ENCODE measurements at regions not wholly inside any gene's neighbourhood (a gene's known extent, or its start where the extent isn't known, plus 50 kb on each side); places are given as distances from the start of the nearest gene placed in this dataset.

- no peaks in the 10 kb centered on the region for H3K36me3 ChIP-seq
- TF ChIP-seq Cebpa-rat (IDR thresholded peaks at IDR 0.05): no peak
These were observed 340.5 kb upstream of the SLC39A10 start for GRCh38 chr2:195316486-195316885.

DNA sequence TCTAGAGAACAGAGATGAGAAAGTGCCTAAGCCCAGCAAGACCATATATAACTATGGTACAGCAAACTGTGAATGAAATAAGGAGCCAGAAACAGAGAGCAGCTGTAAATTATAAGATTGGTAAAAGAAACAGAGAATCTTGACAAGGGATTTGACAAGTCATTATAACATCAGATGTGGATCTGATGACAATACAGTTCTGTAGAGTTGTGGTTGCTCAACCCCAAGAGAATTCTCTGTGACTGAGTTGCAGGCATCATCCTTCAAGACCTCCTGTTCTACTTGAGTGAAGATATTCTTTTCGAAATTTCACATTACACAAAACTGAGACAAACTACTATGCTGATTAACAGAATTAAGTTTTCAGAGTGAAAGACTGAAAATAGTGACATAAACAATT lies 343.1 kb upstream of the SLC39A10 start:
- no peak overlapping the region; a peak in 1 of 22 replicates for H3K9ac ChIP-seq
- H3K27me3 ChIP-seq: no peaks in the 10 kb centered on the region
- TF ChIP-seq Cebpa-rat (IDR thresholded peaks at IDR 0.05): no peak
- peaks cover 0 to 29% (median 14%) of the 10 kb centered on the region in 10 experiments; a peak in 16 of 20 replicates for H3K4me1 ChIP-seq
- 0 out of 22 replicates have a peak, but pooled peaks cover 0 to 5% (median 0%) of the 10 kb centered on the region in 11 experiments for H3K9me3 ChIP-seq (replicated peaks in 1 of 11)
- peak overlapping the region in 9 of 11 experiments; percentile 8 to 47 (median 23); a peak in 14 of 22 replicates for H3K4me2 ChIP-seq
- H3K36me3 ChIP-seq: no peaks in the 10 kb centered on the region
- no peaks in the 10 kb centered on the region for H4K20me1 ChIP-seq
- H3K27ac ChIP-seq: peak overlapping the region in 6 of 11 experiments; percentile 4 to 68 (median 27); a peak in 9 of 22 replicates
- H3K4me3 ChIP-seq: no peak overlapping the region

More at GRCh38 chr2:195316486-195316885, 340.5 kb upstream of the SLC39A10 start:
- Histone ChIP-seq H3K9me3 (replicated peaks in 1 of 11) (0 out of 22 replicates have a peak, but pooled peaks cover 0 to 5% (median 0%) of the 10 kb centered on the region in 11 experiments), H3K27ac (no peak overlapping the region), H4K20me1 (no peaks in the 10 kb centered on the region), H3K27me3 (no peaks in the 10 kb centered on the region), H3K4me2 (no peak overlapping the region; a peak in 1 of 22 replicates), H3K9ac (no peak overlapping the region), H3K4me3 (no peak overlapping the region), H3K4me1 (peaks cover 0 to 29% (median 14%) of the 10 kb centered on the region in 10 experiments; a peak in 16 of 20 replicates)

- Histone ChIP-seq H3K4me2 (peak overlapping the region in 5 of 11 experiments; percentile 12 to 51 (median 33); a peak in 7 of 22 replicates), H3K27me3 (no peaks in the 10 kb centered on the region), H3K4me3 (no peak overlapping the region), H4K20me1 (no peaks in the 10 kb centered on the region), H3K36me3 (no peaks in the 10 kb centered on the region), H3K4me1 (peaks cover 0 to 29% (median 14%) of the 10 kb centered on the region in 10 experiments; a peak in 16 of 20 replicates), H3K9ac (no peak overlapping the region), H3K9me3 (replicated peaks in 1 of 11) (0 out of 22 replicates have a peak, but pooled peaks cover 0 to 5% (median 0%) of the 10 kb centered on the region in 11 experiments), H3K27ac (peak overlapping the region in 2 of 11 experiments; percentile 13 to 68; a peak in 2 of 22 replicates)
- TF ChIP-seq Cebpa-rat (IDR thresholded peaks at IDR 0.05): no peak
These were observed 344.4 kb upstream of the SLC39A10 start for GRCh38 chr2:195312662-195313061.

- Histone ChIP-seq H3K27ac (no peak overlapping the region), H3K4me1 (peaks cover 0 to 9% (median 5%) of the 10 kb centered on the region in 10 experiments; a peak in 8 of 20 replicates), H3K36me3 (no peaks in the 10 kb centered on the region), H3K4me3 (no peak overlapping the region), H3K27me3 (no peaks in the 10 kb centered on the region), H3K9me3 (replicated peaks in 1 of 11) (0 out of 22 replicates have a peak, but pooled peaks cover 0 to 5% (median 0%) of the 10 kb centered on the region in 11 experiments), H3K4me2 (no peak overlapping the region), H3K9ac (no peak overlapping the region), H4K20me1 (no peaks in the 10 kb centered on the region)
- TF ChIP-seq Cebpa-rat (IDR thresholded peaks at IDR 0.05): no peak
These were observed 348.9 kb upstream of the SLC39A10 start for GRCh38 chr2:195308163-195308562.

GRCh38 chr2:195307751-195308150 lies 349.3 kb upstream of the SLC39A10 start:
- Histone ChIP-seq H3K27me3 (no peaks in the 10 kb centered on the region), H3K27ac (no peak overlapping the region), H3K4me2 (no peak overlapping the region), H3K4me3 (no peak overlapping the region), H4K20me1 (no peaks in the 10 kb centered on the region), H3K9me3 (replicated peaks in 1 of 11) (0 out of 22 replicates have a peak, but pooled peaks cover 0 to 4% (median 0%) of the 10 kb centered on the region in 11 experiments), H3K4me1 (peaks cover 0 to 5% (median 3%) of the 10 kb centered on the region in 10 experiments; a peak in 8 of 20 replicates), H3K9ac (no peak overlapping the region), H3K36me3 (no peaks in the 10 kb centered on the region)
- TF ChIP-seq Cebpa-rat (IDR thresholded peaks at IDR 0.05): no peak

- Histone ChIP-seq H3K9ac (no peak overlapping the region), H3K27me3 (no peaks in the 10 kb centered on the region), H3K9me3 (replicated peaks in 1 of 11) (no peaks in the 10 kb centered on the region), H3K4me2 (no peak overlapping the region), H3K4me3 (no peak overlapping the region), H3K36me3 (no peaks in the 10 kb centered on the region), H3K27ac (no peak overlapping the region), H4K20me1 (no peaks in the 10 kb centered on the region), H3K4me1 (no peaks in the 10 kb centered on the region)
- TF ChIP-seq Cebpa-rat (IDR thresholded peaks at IDR 0.05): no peak
These were observed 352.7 kb upstream of the SLC39A10 start for GRCh38 chr2:195304310-195304709.

GRCh38 chr2:195300631-195301030 lies 356.4 kb upstream of the SLC39A10 start:
- 0 out of 22 replicates have a peak, but pooled peaks cover 0 to 1% (median 0%) of the 10 kb centered on the region in 11 experiments for H3K9me3 ChIP-seq (replicated peaks in 1 of 11)

DNA sequence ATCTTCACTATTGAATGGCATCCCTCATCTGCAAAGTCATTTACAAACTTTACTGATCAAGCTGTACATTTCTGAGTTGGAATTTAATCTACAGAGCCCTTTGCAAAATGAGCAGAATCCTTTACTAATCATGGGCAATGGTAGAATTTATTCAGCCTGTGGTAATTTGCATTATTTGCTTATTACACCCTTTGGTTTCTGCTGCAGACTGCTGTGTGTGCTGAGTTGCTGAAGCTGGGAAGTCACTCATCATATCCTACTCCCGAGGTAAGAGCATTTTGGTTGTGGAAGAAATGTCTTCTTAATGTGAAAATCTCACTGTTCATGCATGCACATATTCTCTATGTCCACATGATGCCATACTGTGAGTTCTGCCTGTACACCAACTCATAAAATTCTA lies 357.4 kb upstream of the SLC39A10 start:
- no peaks in the 10 kb centered on the region for H4K20me1 ChIP-seq
- no peak overlapping the region for H3K4me2 ChIP-seq
- peaks cover 0 to 4% (median 0%) of the 10 kb centered on the region in 11 experiments; a peak in 1 of 22 replicates for H3K9me3 ChIP-seq (replicated peaks in 1 of 11)
- no peaks in the 10 kb centered on the region for H3K27me3 ChIP-seq
- H3K27ac ChIP-seq: no peak overlapping the region
- H3K4me1 ChIP-seq: no peaks in the 10 kb centered on the region
- H3K36me3 ChIP-seq: no peaks in the 10 kb centered on the region
- no peak for TF ChIP-seq Cebpa-rat (IDR thresholded peaks at IDR 0.05)
- no peak overlapping the region for H3K4me3 ChIP-seq
- H3K9ac ChIP-seq: no peak overlapping the region

More at GRCh38 chr2:195300631-195301030, 356.4 kb upstream of the SLC39A10 start:
- Histone ChIP-seq H3K4me1 (no peaks in the 10 kb centered on the region), H3K9ac (no peak overlapping the region), H3K27ac (no peak overlapping the region), H4K20me1 (no peaks in the 10 kb centered on the region), H3K4me2 (no peak overlapping the region), H3K36me3 (no peaks in the 10 kb centered on the region), H3K4me3 (no peak overlapping the region), H3K27me3 (no peaks in the 10 kb centered on the region)
- TF ChIP-seq Cebpa-rat (IDR thresholded peaks at IDR 0.05): no peak

DNA sequence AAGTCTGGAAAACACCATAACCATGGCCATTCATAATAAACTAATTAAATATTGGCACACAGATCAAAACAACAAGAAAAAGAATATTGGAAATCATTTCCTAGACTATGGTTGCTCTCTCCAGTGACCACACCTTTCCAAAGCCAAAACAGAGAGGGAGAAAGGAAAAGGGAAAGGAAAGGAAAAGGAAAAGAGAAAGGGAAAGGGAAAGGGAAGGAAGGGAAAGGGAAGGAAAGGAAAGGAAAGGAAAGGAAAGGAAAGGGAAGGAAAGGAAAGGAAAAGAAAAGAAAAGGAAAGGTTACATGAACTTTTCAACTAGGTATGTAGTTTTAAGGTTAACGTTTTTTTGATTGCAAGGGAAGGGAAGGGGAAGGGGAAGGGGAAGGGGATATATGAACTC lies 360.5 kb upstream of the SLC39A10 start:
- no peak for TF ChIP-seq Cebpa-rat (IDR thresholded peaks at IDR 0.05)
- Histone ChIP-seq H3K4me2 (no peak overlapping the region), H3K9me3 (replicated peaks in 1 of 11) (peaks cover 0 to 4% (median 0%) of the 10 kb centered on the region in 11 experiments; a peak in 2 of 22 replicates)

DNA sequence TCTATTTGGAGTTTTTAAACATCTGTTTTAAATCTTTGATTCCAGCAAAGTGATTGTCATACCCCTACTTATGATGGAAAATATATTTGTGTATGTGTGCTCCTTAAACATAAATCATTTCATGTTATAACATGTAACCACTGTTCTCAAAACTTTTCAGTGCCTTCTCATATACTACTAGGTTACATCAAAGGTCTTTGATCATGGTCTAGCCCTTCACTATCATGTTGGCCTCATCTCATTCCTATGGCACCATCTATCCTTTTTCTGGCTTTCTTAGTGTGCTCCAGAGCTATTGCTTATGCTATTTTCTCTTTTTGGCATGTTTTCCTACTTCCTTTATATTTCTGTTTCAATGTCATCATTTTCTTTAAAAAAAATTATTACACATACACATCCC lies 367.9 kb upstream of the SLC39A10 start:
- Histone ChIP-seq H3K4me1 (no peaks in the 10 kb centered on the region), H3K4me2 (no peak overlapping the region), H3K36me3 (no peaks in the 10 kb centered on the region), H3K9me3 (replicated peaks in 1 of 11) (no peaks in the 10 kb centered on the region; a peak in 2 of 22 replicates), H3K9ac (no peak overlapping the region), H3K4me3 (no peak overlapping the region), H3K27ac (no peak overlapping the region), H3K27me3 (no peaks in the 10 kb centered on the region), H4K20me1 (no peaks in the 10 kb centered on the region)
- no peak for TF ChIP-seq Cebpa-rat (IDR thresholded peaks at IDR 0.05)

More for the DNA sequence above, 360.5 kb upstream of the SLC39A10 start:
- no peaks in the 10 kb centered on the region for H3K4me1 ChIP-seq
- no peaks in the 10 kb centered on the region for H3K36me3 ChIP-seq
- H3K4me3 ChIP-seq: no peak overlapping the region
- H3K27me3 ChIP-seq: no peaks in the 10 kb centered on the region
- H3K27ac ChIP-seq: no peak overlapping the region
- H3K9ac ChIP-seq: no peak overlapping the region
- no peaks in the 10 kb centered on the region for H4K20me1 ChIP-seq
